Thymus (tissue), 11 donors: ENCODE measurements at regions not wholly inside any gene's neighbourhood (a gene's known extent, or its start where the extent isn't known, plus 50 kb on each side); places are given as distances from the start of the nearest gene placed in this dataset.

ENCODE experiments used
- DNase-seq, 9 donors: peaks; one replicate each; pipeline ENCODE4 v3.0.0-alpha.2; 2013; ENCODE audit warnings: low spot score in 9 of 9, low read depth in 6 of 9, missing footprints in 1 of 9
- H3K27ac ChIP-seq, 2 donors: one replicate each; pipeline ENCODE4 v1.5.1; 2013; ENCODE audit warnings: control low read depth in 1 of 2, low read depth in 1 of 2, low read length in 1 of 2, mild to moderate bottlenecking in 1 of 2, moderate library complexity in 1 of 2
- H3K27me3 ChIP-seq, 2 donors: one replicate each; pipeline ENCODE4 v1.5.1; 2013; ENCODE audit warnings: low read length in 1 of 2; ENCODE audit not compliant: control insufficient read depth in 2 of 2, insufficient read depth in 1 of 2
- H3K36me3 ChIP-seq, 2 donors: one replicate each; pipeline ENCODE4 v1.5.1; 2013; ENCODE audit warnings: low read length in 1 of 2, mild to moderate bottlenecking in 1 of 2, moderate library complexity in 1 of 2; ENCODE audit not compliant: control insufficient read depth in 2 of 2, insufficient read depth in 2 of 2
- H3K4me1 ChIP-seq, 2 donors: one replicate each; pipeline ENCODE4 v1.5.1; 2013; ENCODE audit warnings: low read length in 2 of 2; ENCODE audit not compliant: control insufficient read depth in 2 of 2, insufficient read depth in 2 of 2
- H3K4me3 ChIP-seq, 2 donors: one replicate each; pipeline ENCODE4 v1.5.1; 2013; ENCODE audit warnings: low read length in 2 of 2, control low read depth in 1 of 2, mild to moderate bottlenecking in 1 of 2
- H3K9me3 ChIP-seq, 2 donors: one replicate each; pipeline ENCODE4 v1.5.1; 2013; ENCODE audit warnings: low read length in 1 of 2, mild to moderate bottlenecking in 1 of 2; ENCODE audit not compliant: control insufficient read depth in 2 of 2, insufficient read depth in 1 of 2
- WGBS: extraction: QIAGEN DNeasy Blood & Tissue Kit; methylation state at CpG from one replicate; pipeline ENCODE4 v1.1.7; 2013; 5-methylcytosine and 5-hydroxymethylcytosine counted together
- donor health status: healthy.

DNA sequence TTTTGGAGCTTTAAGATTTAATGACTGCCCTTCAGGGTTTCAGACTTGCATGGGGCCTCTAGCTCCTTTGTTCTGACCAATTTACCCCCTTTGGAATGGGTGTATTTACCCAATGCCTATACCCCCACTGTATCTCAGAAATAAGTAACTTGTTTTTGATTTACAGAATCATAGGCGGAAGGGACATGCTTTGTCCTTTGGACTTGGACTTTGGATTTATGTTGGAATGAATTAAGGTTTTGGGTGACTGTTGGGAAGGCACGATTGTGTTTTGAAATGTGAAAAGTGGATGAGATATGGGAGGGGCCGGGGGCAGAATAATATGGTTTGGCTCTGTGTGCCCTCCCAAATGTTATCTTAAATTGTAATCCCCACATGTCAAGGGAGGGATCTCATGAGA lies 1824.7 kb downstream of the PCDH7 start:
- no peak for DNase-seq
- Histone ChIP-seq H3K4me1 (no peaks in the 10 kb centered on the region), H3K27ac (no peak overlapping the region), H3K27me3 (no peaks in the 10 kb centered on the region), H3K4me3 (no peak overlapping the region), H3K9me3 (peaks cover 0 to 6% of the 10 kb centered on the region in 2 donors), H3K36me3 (no peaks in the 10 kb centered on the region)
- WGBS: 92% methylated on average over 3 of the region's 3 CpGs

- Histone ChIP-seq H3K9me3 (no peaks in the 10 kb centered on the region), H3K27ac (no peak overlapping the region), H3K4me3 (no peak overlapping the region), H3K27me3 (no peaks in the 10 kb centered on the region), H3K4me1 (no peaks in the 10 kb centered on the region), H3K36me3 (no peaks in the 10 kb centered on the region)
- DNase-seq: no peak
These were observed 1831.8 kb downstream of the PCDH7 start for GRCh38 chr4:32551943-32552342.

DNA sequence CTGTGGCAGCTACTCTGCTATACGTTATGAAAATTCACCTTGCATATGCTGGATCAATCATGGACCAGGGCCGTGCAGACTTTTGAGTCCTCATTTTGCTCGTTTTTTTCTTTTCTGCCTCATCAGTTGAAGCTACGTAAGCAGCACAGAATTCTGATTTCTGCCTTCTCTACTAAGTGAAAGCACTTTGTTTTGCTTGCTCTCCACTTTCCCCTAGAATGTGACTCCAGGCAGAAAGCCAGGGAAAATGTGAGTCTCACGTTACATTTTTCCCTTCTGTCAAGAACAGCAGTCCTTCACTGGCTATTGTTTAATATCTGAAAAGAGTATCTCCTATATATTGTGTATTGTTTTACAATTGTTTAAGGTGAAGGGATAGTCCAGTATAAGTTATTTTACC lies 1840.1 kb downstream of the PCDH7 start:
- DNase-seq: peak in 1 of 9 donors; percentile 12
- no peaks in the 10 kb centered on the region for H3K4me1 ChIP-seq
- no peaks in the 10 kb centered on the region for H3K36me3 ChIP-seq
- H3K4me3 ChIP-seq: no peak overlapping the region
- 79% methylated on average over 5 of the region's 5 CpGs for WGBS
- peak overlapping the region in 1 of 2 donors; percentile 21 for H3K27ac ChIP-seq
- no peaks in the 10 kb centered on the region for H3K27me3 ChIP-seq
- H3K9me3 ChIP-seq: no peaks in the 10 kb centered on the region

DNA sequence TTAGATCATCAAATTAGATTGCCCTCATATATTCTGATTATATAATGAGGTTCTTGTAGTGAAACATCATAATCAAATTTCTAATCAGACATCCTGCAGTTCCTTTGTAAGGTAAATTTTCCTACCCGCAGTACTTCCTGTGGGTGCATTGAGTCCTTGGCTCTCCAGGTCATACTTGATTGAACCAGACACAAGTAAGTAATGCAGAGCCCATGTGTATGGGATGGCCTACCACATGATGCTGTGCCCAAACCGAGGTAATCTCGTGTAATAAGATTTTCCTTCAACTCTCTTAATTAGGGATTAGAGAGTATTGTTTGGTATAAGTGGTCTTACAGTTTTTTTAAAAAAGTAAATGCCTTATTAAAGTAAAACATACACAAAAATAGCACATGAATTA lies 1841.8 kb downstream of the PCDH7 start:
- Histone ChIP-seq H3K9me3 (no peaks in the 10 kb centered on the region), H3K4me1 (no peaks in the 10 kb centered on the region), H3K36me3 (no peaks in the 10 kb centered on the region), H3K4me3 (no peak overlapping the region), H3K27ac (no peak overlapping the region), H3K27me3 (no peaks in the 10 kb centered on the region)
- DNase-seq: no peak
- 90% methylated on average over 3 of the region's 3 CpGs for WGBS

DNA sequence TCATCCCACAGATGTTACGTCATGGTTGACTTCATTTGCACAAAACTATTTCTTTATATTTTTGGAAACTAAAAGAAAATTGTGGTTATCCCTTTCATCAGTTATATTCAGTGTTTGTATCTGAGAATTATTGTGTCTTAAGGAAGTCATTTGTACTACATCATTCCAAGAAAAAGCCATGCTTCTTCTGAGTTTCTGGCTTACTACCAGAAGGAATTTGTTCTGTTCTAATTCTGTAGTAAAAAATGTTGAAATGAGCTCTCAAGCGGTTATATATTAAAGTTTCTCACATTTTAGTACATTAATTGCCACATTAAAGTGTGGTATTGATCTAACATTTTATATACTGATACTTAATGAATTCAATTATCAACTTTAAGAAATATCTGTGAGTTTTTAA lies 1844.5 kb downstream of the PCDH7 start:
- no peaks in the 10 kb centered on the region for H3K36me3 ChIP-seq
- no peak overlapping the region for H3K27ac ChIP-seq
- no peaks in the 10 kb centered on the region for H3K27me3 ChIP-seq
- H3K4me3 ChIP-seq: no peak overlapping the region
- H3K9me3 ChIP-seq: no peaks in the 10 kb centered on the region
- WGBS: 91% methylated on average over 2 of the region's 2 CpGs
- H3K4me1 ChIP-seq: no peaks in the 10 kb centered on the region
- no peak for DNase-seq

DNA sequence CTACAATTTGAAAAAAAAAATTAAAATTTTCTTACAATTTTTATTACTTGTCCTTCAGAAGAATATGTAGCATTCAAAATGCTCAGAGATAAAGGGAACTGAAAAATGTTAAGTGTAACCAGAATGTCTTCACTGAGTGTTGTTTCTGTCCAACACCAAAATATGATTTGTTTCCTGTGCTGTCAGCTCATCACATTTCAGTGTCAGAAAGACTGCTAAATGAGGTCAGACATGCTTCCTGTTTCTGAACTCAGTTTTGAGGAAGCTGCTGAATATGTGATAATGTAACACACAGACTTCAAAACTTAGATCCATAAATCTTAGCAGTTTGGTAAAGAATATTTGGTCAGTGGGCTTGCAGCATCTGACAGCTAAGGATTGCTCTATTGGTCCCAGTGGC lies 1849.7 kb downstream of the PCDH7 start:
- Histone ChIP-seq H3K36me3 (no peaks in the 10 kb centered on the region), H3K4me3 (no peak overlapping the region), H3K27ac (no peak overlapping the region), H3K9me3 (no peaks in the 10 kb centered on the region), H3K4me1 (no peaks in the 10 kb centered on the region), H3K27me3 (no peaks in the 10 kb centered on the region)
- DNase-seq: peak in 3 of 9 donors; percentile 1 to 23 (median 9)

DNA sequence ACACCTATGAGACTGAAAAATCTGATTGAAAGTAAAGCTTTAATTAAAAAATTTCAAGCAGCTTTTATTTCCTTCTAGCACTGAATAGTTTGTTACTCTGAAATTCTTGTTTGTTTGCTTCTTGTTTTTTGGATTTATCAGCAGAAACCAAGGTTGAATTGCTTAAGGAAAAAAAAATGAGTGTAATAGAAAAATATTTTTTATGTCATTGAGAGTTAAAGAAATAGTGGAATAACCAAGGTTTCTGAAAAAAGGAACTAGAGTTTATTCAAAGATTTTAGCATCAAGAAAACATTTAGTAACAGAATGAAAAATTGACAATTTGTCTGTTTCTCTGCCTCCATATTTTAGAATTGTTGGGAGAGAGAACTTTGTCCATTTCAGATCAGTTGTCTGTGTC lies 1852.2 kb downstream of the PCDH7 start:
- H3K4me3 ChIP-seq: no peak overlapping the region
- no peaks in the 10 kb centered on the region for H3K27me3 ChIP-seq
- no peaks in the 10 kb centered on the region for H3K4me1 ChIP-seq
- no peak for DNase-seq
- no peaks in the 10 kb centered on the region for H3K9me3 ChIP-seq
- no peak overlapping the region for H3K27ac ChIP-seq
- no peaks in the 10 kb centered on the region for H3K36me3 ChIP-seq

GRCh38 chr4:32574803-32575202 lies 1854.6 kb downstream of the PCDH7 start:
- Histone ChIP-seq H3K4me1 (no peaks in the 10 kb centered on the region), H3K9me3 (no peaks in the 10 kb centered on the region), H3K4me3 (no peak overlapping the region), H3K27me3 (no peaks in the 10 kb centered on the region), H3K36me3 (no peaks in the 10 kb centered on the region), H3K27ac (no peak overlapping the region)
- 94% methylated on average over 1 of the region's 1 CpG for WGBS
- no peak for DNase-seq

DNA sequence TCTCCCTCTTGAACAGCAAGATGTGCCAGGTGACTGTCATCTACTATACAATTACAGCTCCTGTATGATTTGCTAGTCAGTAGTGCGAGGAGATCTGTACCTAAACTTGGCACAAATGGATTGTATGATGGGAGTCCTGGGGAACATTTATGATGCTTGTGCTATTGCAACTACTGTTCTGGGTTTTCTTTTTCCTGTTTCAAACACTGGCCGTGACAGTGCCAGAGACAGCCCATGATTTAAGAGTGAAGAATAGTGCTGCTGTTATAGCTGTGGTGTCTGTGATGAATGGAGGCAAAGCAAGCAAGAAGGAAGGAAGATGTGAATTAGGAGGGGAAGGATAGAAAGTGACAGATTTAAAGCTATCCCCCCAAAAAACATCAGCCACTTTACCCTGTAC lies 1868.9 kb downstream of the PCDH7 start:
- no peaks in the 10 kb centered on the region for H3K9me3 ChIP-seq
- 49% methylated on average over 2 of the region's 2 CpGs for WGBS
- DNase-seq: no peak

GRCh38 chr4:32589853-32590252 lies 1869.7 kb downstream of the PCDH7 start:
- Histone ChIP-seq H3K27ac (no peak overlapping the region), H3K27me3 (no peaks in the 10 kb centered on the region), H3K36me3 (no peaks in the 10 kb centered on the region), H3K4me1 (no peaks in the 10 kb centered on the region), H3K4me3 (no peak overlapping the region), H3K9me3 (no peaks in the 10 kb centered on the region)
- no peak for DNase-seq
- WGBS: 46% methylated on average over 2 of the region's 2 CpGs

More for the DNA sequence above, 1868.9 kb downstream of the PCDH7 start:
- no peak overlapping the region for H3K27ac ChIP-seq
- H3K4me1 ChIP-seq: no peaks in the 10 kb centered on the region
- no peaks in the 10 kb centered on the region for H3K27me3 ChIP-seq
- no peak overlapping the region for H3K4me3 ChIP-seq
- no peaks in the 10 kb centered on the region for H3K36me3 ChIP-seq
